ENCODE measurements at regions not wholly inside any gene's neighbourhood (a gene's known extent, or its start where the extent isn't known, plus 50 kb on each side); places are given as distances from the start of the nearest gene placed in this dataset.

DNA sequence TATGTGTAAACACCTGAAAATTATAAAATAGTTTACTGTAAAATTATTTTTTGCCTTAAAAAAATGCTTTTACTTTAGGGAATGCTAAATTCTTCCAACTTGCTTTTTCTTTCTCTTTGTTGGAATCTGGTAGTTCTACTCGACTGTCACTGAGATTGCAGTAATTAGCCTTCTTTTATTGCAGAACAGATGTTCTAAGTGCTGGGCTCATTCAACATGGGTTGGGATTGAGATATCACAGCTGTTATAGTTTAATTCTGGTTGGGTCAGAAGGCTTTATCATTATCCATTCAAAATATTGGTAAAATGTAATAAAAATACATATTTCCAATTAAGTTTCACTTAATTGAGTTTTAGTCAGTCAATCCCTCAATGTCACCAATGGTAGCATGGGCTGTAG, 686.7 kb downstream of the CDH18 start:
- TF ChIP-seq, protein P1, sequence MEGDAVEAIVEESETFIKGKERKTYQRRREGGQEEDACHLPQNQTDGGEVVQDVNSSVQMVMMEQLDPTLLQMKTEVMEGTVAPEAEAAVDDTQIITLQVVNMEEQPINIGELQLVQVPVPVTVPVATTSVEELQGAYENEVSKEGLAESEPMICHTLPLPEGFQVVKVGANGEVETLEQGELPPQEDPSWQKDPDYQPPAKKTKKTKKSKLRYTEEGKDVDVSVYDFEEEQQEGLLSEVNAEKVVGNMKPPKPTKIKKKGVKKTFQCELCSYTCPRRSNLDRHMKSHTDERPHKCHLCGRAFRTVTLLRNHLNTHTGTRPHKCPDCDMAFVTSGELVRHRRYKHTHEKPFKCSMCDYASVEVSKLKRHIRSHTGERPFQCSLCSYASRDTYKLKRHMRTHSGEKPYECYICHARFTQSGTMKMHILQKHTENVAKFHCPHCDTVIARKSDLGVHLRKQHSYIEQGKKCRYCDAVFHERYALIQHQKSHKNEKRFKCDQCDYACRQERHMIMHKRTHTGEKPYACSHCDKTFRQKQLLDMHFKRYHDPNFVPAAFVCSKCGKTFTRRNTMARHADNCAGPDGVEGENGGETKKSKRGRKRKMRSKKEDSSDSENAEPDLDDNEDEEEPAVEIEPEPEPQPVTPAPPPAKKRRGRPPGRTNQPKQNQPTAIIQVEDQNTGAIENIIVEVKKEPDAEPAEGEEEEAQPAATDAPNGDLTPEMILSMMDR (IDR thresholded peaks at IDR 0.05) = no peak
- no peak for TF ChIP-seq POLR2A (IDR thresholded peaks at IDR 0.05)

All from uterus (tissue), 2 donors.